T-cell (primary cell): ENCODE measurements at regions not wholly inside any gene's neighbourhood (a gene's known extent, or its start where the extent isn't known, plus 50 kb on each side); places are given as distances from the start of the nearest gene placed in this dataset.

Experiments used
- ATAC-seq, 4 experiments: fragments of 200-7000 bp in 3 of 4; fragments of 150-1000 bp in 1 of 4; cut with Tn5 transposase; replicated peaks in 1 of 4; 1 replicate in 3 of 4; 2 replicates in 1 of 4; pipeline ENCODE4 v1.10.0; 2021; ENCODE audit warnings: moderate library complexity in 3 of 4, mild to moderate bottlenecking in 2 of 4, moderate number of reproducible peaks in 1 of 4
- CTCF ChIA-PET, 2 donors: fragments of 300-600 bp; sonication (Branson Sonifier 250); formaldehyde crosslinking; loops; one replicate each; lab custom pipeline; 2022; ENCODE audit warnings: antibody characterized with exemption in 2 of 2; lab: Charles Lee
- POLR2A ChIA-PET, 2 donors: fragments of 300-600 bp; sonication (Branson Sonifier 250); formaldehyde crosslinking; loops; one replicate each; lab custom pipeline; 2022; ENCODE audit warnings: antibody characterized with exemption in 2 of 2; lab: Charles Lee
- DNase-seq, 35 experiments: peaks; one replicate each; pipeline versions ENCODE4 v3.0.0 to v3.0.0-alpha.2; 2013 to 2023
- H3K27ac ChIP-seq: one replicate; pipeline ENCODE4 v1.5.1; 2013; ENCODE audit warnings: low read length
- H3K27me3 ChIP-seq, 2 experiments: replicated peaks in 1 of 2; 1 replicate in 1 of 2; 2 replicates in 1 of 2; pipeline versions ENCODE4 v1.6.1 to v1.7.0; 2013; ENCODE audit warnings: low read length in 1 of 2, mixed read lengths in 1 of 2; ENCODE audit not compliant: control insufficient read depth in 2 of 2, insufficient read depth in 2 of 2; ENCODE audit errors: extremely low read depth in 1 of 2
- H3K36me3 ChIP-seq, 2 donors: 1 replicate in 1 of 2; 2 replicates in 1 of 2; pipeline versions ENCODE4 v1.6.1 to v1.7.0; 2013; ENCODE audit warnings: low read length in 1 of 2; ENCODE audit not compliant: control insufficient read depth in 2 of 2, insufficient read depth in 1 of 2; ENCODE audit errors: extremely low read depth in 1 of 2
- H3K4me1 ChIP-seq, 2 experiments: 1 replicate in 1 of 2; 2 replicates in 1 of 2; pipeline versions ENCODE4 v1.6.1 to v1.7.0; 2013; ENCODE audit warnings: low read length in 2 of 2, mixed read lengths in 1 of 2; ENCODE audit not compliant: insufficient read depth in 2 of 2, control insufficient read depth in 1 of 2; ENCODE audit errors: extremely low read depth in 1 of 2
- H3K4me3 ChIP-seq, 2 donors: 1 replicate in 1 of 2; 2 replicates in 1 of 2; pipeline versions ENCODE4 v1.5.1 to v1.7.0; 2013; ENCODE audit warnings: mild to moderate bottlenecking in 2 of 2, low read length in 1 of 2, moderate library complexity in 1 of 2; ENCODE audit not compliant: control insufficient read depth in 1 of 2; ENCODE audit errors: extremely low read depth in 1 of 2
- H3K9me3 ChIP-seq: 2 replicates; pipeline ENCODE4 v1.7.0; 2013
- H3K27ac Mint-ChIP-seq, 2 donors: one replicate each; pipeline ENCODE4 v1.8.0; 2020 to 2021; ENCODE audit warnings: mild to moderate bottlenecking in 2 of 2, mixed read lengths in 2 of 2
- H3K27me3 Mint-ChIP-seq, 2 donors: one replicate each; pipeline ENCODE4 v1.8.0; 2021 to 2022; ENCODE audit warnings: mixed read lengths in 2 of 2
- H3K36me3 Mint-ChIP-seq: one replicate; pipeline ENCODE4 v1.8.0; 2021; ENCODE audit warnings: mixed read lengths
- H3K4me1 Mint-ChIP-seq, 3 donors: one replicate each; pipeline ENCODE4 v1.8.0; 2020 to 2022; ENCODE audit warnings: mixed read lengths in 3 of 3, mild to moderate bottlenecking in 1 of 3
- H3K4me3 Mint-ChIP-seq, 3 donors: one replicate each; pipeline ENCODE4 v1.8.0; 2020 to 2022; ENCODE audit warnings: mild to moderate bottlenecking in 3 of 3, mixed read lengths in 3 of 3, moderate library complexity in 3 of 3
- H3K9me3 Mint-ChIP-seq, 3 donors: one replicate each; pipeline ENCODE4 v1.8.0; 2020 to 2022; ENCODE audit warnings: mixed read lengths in 3 of 3
- WGBS: methylation state at CpG from one replicate; pipeline ENCODE4 v1.1.5; 2013; ENCODE audit warnings: missing lambda C conversion rate; ENCODE audit not compliant: insufficient coverage; 5-methylcytosine and 5-hydroxymethylcytosine counted together

DNA sequence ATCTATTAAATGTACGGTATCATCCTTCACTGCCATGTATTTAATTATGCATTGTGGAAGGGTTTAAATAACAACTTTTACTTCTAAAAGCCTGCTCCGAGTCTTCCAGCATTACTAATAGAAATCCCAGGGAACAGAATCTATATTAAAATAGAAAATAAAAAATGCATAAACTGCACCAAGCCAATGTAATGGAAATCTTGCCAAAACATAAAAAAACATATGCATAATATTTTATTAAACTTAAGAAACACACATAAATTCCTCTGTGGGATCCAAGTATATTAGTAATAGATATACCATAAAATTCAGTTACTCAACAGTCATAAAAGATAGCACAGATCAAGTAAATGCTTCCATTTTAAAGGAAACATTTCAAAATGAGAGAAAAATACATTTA, 175.6 kb downstream of the TDRD15 start:
- ATAC-seq = no peak
- no peaks in the 10 kb centered on the region for H3K36me3 Mint-ChIP-seq
- no peak overlapping the region for H3K27ac ChIP-seq

DNA sequence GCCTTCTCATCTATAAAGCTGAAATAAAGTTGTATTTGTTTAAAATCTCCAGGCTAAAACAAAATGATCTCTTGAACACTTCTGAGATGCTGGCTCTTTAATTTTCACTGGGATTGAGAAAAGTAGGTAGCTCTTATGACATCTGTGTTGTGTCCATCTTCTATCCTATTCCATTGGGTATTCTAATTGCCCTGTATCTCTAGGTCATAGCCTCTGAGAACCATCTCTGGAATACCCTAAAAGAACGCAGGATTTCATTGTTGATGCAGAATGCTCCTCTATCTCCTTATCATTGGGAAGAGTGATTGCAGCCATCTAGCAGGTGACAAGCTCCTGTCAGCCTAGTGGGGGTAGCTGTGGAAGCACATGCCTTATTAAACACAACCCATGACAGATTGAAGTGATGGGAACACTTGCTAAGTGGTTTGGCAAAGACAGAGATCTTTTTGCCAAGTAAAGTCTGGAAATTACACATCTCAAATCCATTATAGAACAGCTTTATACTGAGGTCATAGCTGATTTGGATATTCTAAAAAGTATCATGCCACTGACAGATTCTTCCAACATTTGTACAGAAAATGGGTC, 178.2 kb downstream of the TDRD15 start:
- H3K4me3 Mint-ChIP-seq = no peak overlapping the region
- ChIA-PET CTCF (no interaction called here), POLR2A (no interaction called here)
- no peaks in the 10 kb centered on the region for H3K36me3 Mint-ChIP-seq
- no peak overlapping the region for H3K27ac ChIP-seq
- H3K4me3 ChIP-seq = no peak overlapping the region
- no peaks in the 10 kb centered on the region for H3K4me1 Mint-ChIP-seq
- peaks cover 0 to 4% of the 10 kb centered on the region in 2 donors for H3K27me3 Mint-ChIP-seq
- no peak for ATAC-seq
- no peaks in the 10 kb centered on the region for H3K36me3 ChIP-seq
- H3K27me3 ChIP-seq = no peaks in the 10 kb centered on the region
- no peaks in the 10 kb centered on the region for H3K9me3 ChIP-seq
- no CpG with 5 or more reads among the region's 1 CpG for WGBS
- H3K4me1 ChIP-seq = no peaks in the 10 kb centered on the region
- DNase-seq = no peak
- H3K27ac Mint-ChIP-seq = no peak overlapping the region
- peaks cover 0 to 3% (median 0%) of the 10 kb centered on the region in 3 donors for H3K9me3 Mint-ChIP-seq

More for the DNA sequence above, 175.6 kb downstream of the TDRD15 start:
- WGBS = no CpG with 5 or more reads among the region's 2 CpGs
- Histone ChIP-seq H3K36me3 (no peaks in the 10 kb centered on the region), H3K4me3 (no peak overlapping the region), H3K9me3 (no peaks in the 10 kb centered on the region), H3K4me1 (no peaks in the 10 kb centered on the region), H3K27me3 (no peaks in the 10 kb centered on the region)
- peaks cover 0 to 4% of the 10 kb centered on the region in 2 donors for H3K27me3 Mint-ChIP-seq
- POLR2A ChIA-PET = interaction anchor here in 1 of 2 donors (0.6 kb wide), 1 partner anchor 357 kb away, joined by 4 read pairs; no protein-coding TSS in a partner anchor
- CTCF ChIA-PET = no interaction called here
- H3K9me3 Mint-ChIP-seq = peaks cover 0 to 3% (median 0%) of the 10 kb centered on the region in 3 donors
- H3K4me1 Mint-ChIP-seq = no peaks in the 10 kb centered on the region
- H3K4me3 Mint-ChIP-seq = no peak overlapping the region
- no peak for DNase-seq
- H3K27ac Mint-ChIP-seq = no peak overlapping the region

DNA sequence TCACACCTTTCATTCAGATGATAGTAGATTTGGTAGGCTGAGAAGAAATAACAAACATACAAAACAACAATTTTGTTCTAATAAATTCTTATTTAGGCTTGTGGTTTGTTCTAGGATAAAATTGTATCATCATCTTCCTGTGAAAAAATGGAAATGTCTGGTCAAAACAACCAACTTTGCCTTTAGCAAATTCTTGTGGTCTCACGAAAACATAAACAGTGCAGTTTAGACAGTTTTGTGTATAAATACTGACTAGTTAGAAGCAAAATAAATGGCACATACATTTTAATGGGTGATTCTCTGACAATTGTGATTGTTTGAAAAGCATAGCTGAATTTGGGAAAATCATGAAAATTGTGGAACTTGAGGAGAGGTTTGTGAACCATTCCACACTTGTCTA, 180.1 kb downstream of the TDRD15 start:
- no peak overlapping the region for H3K4me3 Mint-ChIP-seq
- Histone ChIP-seq H3K4me3 (no peak overlapping the region), H3K4me1 (no peaks in the 10 kb centered on the region), H3K36me3 (no peaks in the 10 kb centered on the region), H3K27ac (no peak overlapping the region), H3K27me3 (no peaks in the 10 kb centered on the region), H3K9me3 (no peaks in the 10 kb centered on the region)
- CTCF ChIA-PET = no interaction called here
- H3K9me3 Mint-ChIP-seq = no peaks in the 10 kb centered on the region
- WGBS = 100% methylated on average over 1 of the region's 1 CpG
- ATAC-seq (no peak), DNase-seq (no peak)
- no peaks in the 10 kb centered on the region for H3K36me3 Mint-ChIP-seq
- H3K27ac Mint-ChIP-seq = no peak overlapping the region
- POLR2A ChIA-PET = no interaction called here
- no peaks in the 10 kb centered on the region for H3K4me1 Mint-ChIP-seq
- no peaks in the 10 kb centered on the region for H3K27me3 Mint-ChIP-seq

DNA sequence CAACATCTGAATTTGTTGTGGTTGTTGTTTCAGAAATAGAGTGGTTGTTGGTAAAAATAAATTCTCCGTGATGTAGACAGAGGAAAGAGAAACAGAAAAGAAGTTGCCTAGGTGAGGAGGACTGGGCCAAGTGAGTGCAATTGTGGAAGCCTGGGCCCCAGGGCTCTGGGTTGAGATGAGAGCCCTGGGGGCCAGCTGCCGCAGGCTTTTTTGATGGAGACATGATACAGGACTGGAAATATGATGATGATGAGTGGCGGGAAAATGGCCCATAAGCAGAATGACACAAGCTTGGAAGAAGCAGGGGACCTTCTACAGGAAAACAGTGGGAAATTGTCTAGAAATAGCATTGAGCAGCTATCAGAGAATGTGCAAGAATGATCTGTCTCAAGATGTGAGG, 181.8 kb downstream of the TDRD15 start:
- Histone ChIP-seq H3K4me1 (no peaks in the 10 kb centered on the region), H3K27me3 (no peaks in the 10 kb centered on the region), H3K4me3 (no peak overlapping the region), H3K9me3 (no peaks in the 10 kb centered on the region), H3K27ac (no peak overlapping the region), H3K36me3 (no peaks in the 10 kb centered on the region)
- Mint-ChIP-seq H3K36me3 (no peaks in the 10 kb centered on the region), H3K27ac (no peak overlapping the region), H3K4me3 (no peak overlapping the region), H3K27me3 (no peaks in the 10 kb centered on the region), H3K4me1 (no peaks in the 10 kb centered on the region), H3K9me3 (no peaks in the 10 kb centered on the region)
- DNase-seq (no peak), ATAC-seq (no peak)
- 95% methylated on average over 3 of the region's 3 CpGs for WGBS
- ChIA-PET CTCF (no interaction called here), POLR2A (no interaction called here)

DNA sequence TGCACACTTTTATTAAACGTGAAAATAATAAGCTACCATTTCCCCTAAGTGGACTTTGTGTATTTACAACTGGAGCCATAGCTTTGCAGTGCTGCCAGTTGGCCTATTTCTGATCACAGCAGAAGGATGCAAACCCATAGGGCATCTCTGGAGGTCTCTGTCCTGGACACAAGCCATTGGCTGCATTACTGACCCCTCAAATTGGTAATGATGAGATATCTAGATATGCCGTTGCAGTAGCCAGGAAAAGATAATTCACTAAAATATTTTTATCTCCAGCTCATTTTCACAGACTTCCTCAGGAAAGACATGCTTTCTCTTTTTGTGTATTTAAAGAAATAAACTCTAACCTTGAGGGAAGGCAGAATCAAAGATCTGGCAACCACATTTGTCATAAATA, 182.5 kb downstream of the TDRD15 start:
- Mint-ChIP-seq H3K27me3 (no peaks in the 10 kb centered on the region), H3K36me3 (no peaks in the 10 kb centered on the region), H3K4me1 (no peaks in the 10 kb centered on the region), H3K9me3 (no peaks in the 10 kb centered on the region), H3K4me3 (no peak overlapping the region), H3K27ac (no peak overlapping the region)
- H3K27ac ChIP-seq = no peak overlapping the region
- ChIA-PET POLR2A (no interaction called here), CTCF (no interaction called here)
- no peaks in the 10 kb centered on the region for H3K27me3 ChIP-seq
- no peaks in the 10 kb centered on the region for H3K9me3 ChIP-seq
- ATAC-seq (no peak), DNase-seq (no peak)
- no peak overlapping the region for H3K4me3 ChIP-seq
- no CpG with 5 or more reads among the region's 2 CpGs for WGBS
- H3K4me1 ChIP-seq = no peaks in the 10 kb centered on the region
- no peaks in the 10 kb centered on the region for H3K36me3 ChIP-seq

DNA sequence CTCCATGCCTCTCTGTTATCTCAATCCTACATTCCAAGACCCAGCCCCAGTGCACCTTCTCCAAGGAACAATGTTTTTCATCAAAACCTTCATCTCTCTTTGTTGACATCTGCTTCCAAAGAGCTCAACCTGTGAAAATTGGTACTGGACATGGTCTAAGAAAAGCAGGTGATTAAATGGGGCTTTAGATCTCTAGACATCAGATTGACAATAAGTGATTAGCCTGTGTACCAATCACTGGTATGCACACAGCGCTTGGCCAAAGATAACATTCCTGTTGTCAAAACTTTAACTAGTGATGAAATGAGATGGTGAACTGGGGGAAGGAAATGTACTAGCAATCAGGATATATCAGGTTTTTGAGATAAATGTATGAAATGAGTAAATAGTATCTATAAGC, 183.3 kb downstream of the TDRD15 start:
- no peaks in the 10 kb centered on the region for H3K9me3 Mint-ChIP-seq
- ChIA-PET POLR2A (no interaction called here), CTCF (no interaction called here)
- no peak overlapping the region for H3K27ac ChIP-seq
- no peaks in the 10 kb centered on the region for H3K4me1 Mint-ChIP-seq
- no peak overlapping the region for H3K27ac Mint-ChIP-seq
- H3K36me3 ChIP-seq = no peaks in the 10 kb centered on the region
- ATAC-seq (no peak), DNase-seq (no peak)
- H3K4me3 Mint-ChIP-seq = no peak overlapping the region
- no peaks in the 10 kb centered on the region for H3K9me3 ChIP-seq
- no peak overlapping the region for H3K4me3 ChIP-seq
- H3K36me3 Mint-ChIP-seq = no peaks in the 10 kb centered on the region
- no peaks in the 10 kb centered on the region for H3K27me3 ChIP-seq
- WGBS = 100% methylated on average over 1 of the region's 1 CpG
- H3K27me3 Mint-ChIP-seq = no peaks in the 10 kb centered on the region
- no peaks in the 10 kb centered on the region for H3K4me1 ChIP-seq

DNA sequence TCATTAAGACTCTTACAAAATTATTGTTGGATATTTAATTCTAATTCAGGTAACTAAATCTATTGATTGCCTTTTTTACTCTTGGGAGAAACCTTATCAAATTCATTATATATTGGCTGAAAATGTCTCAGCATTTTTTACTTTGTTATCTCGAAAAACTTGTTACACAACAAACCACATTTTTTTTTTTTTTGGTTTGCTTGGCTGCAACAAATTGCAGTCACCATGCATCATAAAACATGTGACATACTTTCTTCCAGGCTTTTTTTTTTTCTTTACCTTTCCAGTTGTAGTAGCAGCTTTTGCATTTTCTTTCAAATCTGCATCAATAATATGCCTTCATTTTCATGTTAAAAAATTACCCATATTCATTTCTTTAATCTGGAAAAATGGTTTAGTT, 186.7 kb downstream of the TDRD15 start:
- Histone ChIP-seq H3K36me3 (no peaks in the 10 kb centered on the region), H3K4me3 (no peak overlapping the region), H3K9me3 (no peaks in the 10 kb centered on the region), H3K4me1 (no peaks in the 10 kb centered on the region), H3K27me3 (no peaks in the 10 kb centered on the region), H3K27ac (no peak overlapping the region)
- Mint-ChIP-seq H3K4me3 (no peak overlapping the region), H3K36me3 (no peaks in the 10 kb centered on the region), H3K9me3 (no peaks in the 10 kb centered on the region), H3K27ac (no peak overlapping the region), H3K4me1 (no peaks in the 10 kb centered on the region), H3K27me3 (no peaks in the 10 kb centered on the region)
- ATAC-seq (no peak), DNase-seq (no peak)
- no CpG with 5 or more reads among the region's 1 CpG for WGBS
- ChIA-PET POLR2A (no interaction called here), CTCF (no interaction called here)
